H9 (cell line): ENCODE measurements at regions not wholly inside any gene's neighbourhood (a gene's known extent, or its start where the extent isn't known, plus 50 kb on each side); places are given as distances from the start of the nearest gene placed in this dataset.

Experiments
- DNase-seq: peaks from one replicate; pipeline ENCODE4 v3.0.0-alpha.2; 2017
- H2AFZ ChIP-seq: one replicate; pipeline ENCODE4 v1.6.1; 2013; ENCODE audit warnings: mild to moderate bottlenecking, low read length, control low read depth, moderate library complexity
- H2AK5ac ChIP-seq: 2 replicates; pipeline ENCODE4 v1.6.1; 2013; ENCODE audit warnings: low read length, control low read depth, mixed read lengths; ENCODE audit not compliant: insufficient read length
- H2BK120ac ChIP-seq: one replicate; pipeline ENCODE4 v1.6.1; 2013; ENCODE audit warnings: low read depth, mild to moderate bottlenecking, low read length, control low read depth, inconsistent platforms; ENCODE audit not compliant: poor library complexity, severe bottlenecking
- H2BK12ac ChIP-seq: 2 replicates; pipeline ENCODE4 v1.6.1; 2013; ENCODE audit warnings: low read length, control low read depth, mixed read lengths, low read depth; ENCODE audit not compliant: insufficient read length
- H2BK15ac ChIP-seq: 2 replicates; pipeline ENCODE4 v1.6.1; 2013; ENCODE audit warnings: low read depth, low read length, control low read depth
- H2BK20ac ChIP-seq: one replicate; pipeline ENCODE4 v1.6.1; 2013; ENCODE audit warnings: low read depth, mild to moderate bottlenecking, low read length, control low read depth, inconsistent platforms; ENCODE audit not compliant: poor library complexity, severe bottlenecking
- H2BK5ac ChIP-seq: 2 replicates; pipeline ENCODE4 v1.6.1; 2013; ENCODE audit warnings: low read length, control low read depth, mixed read lengths; ENCODE audit not compliant: insufficient read length
- H3K14ac ChIP-seq: 2 replicates; pipeline ENCODE4 v1.6.1; 2013; ENCODE audit warnings: low read length, control low read depth; ENCODE audit not compliant: insufficient read depth
- H3K18ac ChIP-seq: 2 replicates; pipeline ENCODE4 v1.6.1; 2013; ENCODE audit warnings: low read depth, mild to moderate bottlenecking, mixed read lengths, low read length, control low read depth; ENCODE audit not compliant: insufficient read length
- H3K23ac ChIP-seq: 2 replicates; pipeline ENCODE4 v1.6.1; 2013; ENCODE audit warnings: low read length, control low read depth, mixed read lengths, low read depth; ENCODE audit not compliant: insufficient read length
- H3K23me2 ChIP-seq: 2 replicates; pipeline ENCODE4 v1.6.1; 2013; ENCODE audit warnings: low read depth, mild to moderate bottlenecking, mixed read lengths, low read length, control low read depth; ENCODE audit not compliant: insufficient read length, poor library complexity, severe bottlenecking
- H3K27ac ChIP-seq: 2 replicates; pipeline ENCODE4 v1.5.1; 2013; ENCODE audit warnings: low read length, control low read depth, mixed read lengths, low read depth; ENCODE audit not compliant: insufficient read length
- H3K27me3 ChIP-seq: 2 replicates; pipeline ENCODE4 v1.6.1; 2013; ENCODE audit warnings: low read length, control low read depth, inconsistent platforms; ENCODE audit not compliant: insufficient read depth
- H3K4ac ChIP-seq: 2 replicates; pipeline ENCODE4 v1.6.1; 2013; ENCODE audit warnings: low read depth, mild to moderate bottlenecking, control low read depth, inconsistent platforms, low read length, moderate library complexity
- H3K4me1 ChIP-seq: 2 replicates; pipeline ENCODE4 v1.6.1; 2013; ENCODE audit warnings: low read length, control low read depth, inconsistent platforms; ENCODE audit not compliant: insufficient read depth
- H3K4me2 ChIP-seq: 2 replicates; pipeline ENCODE4 v1.6.1; 2013; ENCODE audit warnings: low read length, control low read depth, mixed read lengths; ENCODE audit not compliant: insufficient read length, insufficient read depth
- H3K56ac ChIP-seq: 2 replicates; pipeline ENCODE4 v1.6.1; 2013; ENCODE audit warnings: low read depth, mild to moderate bottlenecking, mixed read lengths, low read length, control low read depth; ENCODE audit not compliant: insufficient read length
- H3K79me1 ChIP-seq: 2 replicates; pipeline ENCODE4 v1.6.1; 2013; ENCODE audit warnings: low read depth, mild to moderate bottlenecking, moderate library complexity, low read length, control low read depth, inconsistent platforms; ENCODE audit not compliant: insufficient read depth, poor library complexity, severe bottlenecking
- H3K79me2 ChIP-seq: 2 replicates; pipeline ENCODE4 v1.6.1; 2013; ENCODE audit warnings: low read length, control low read depth, inconsistent platforms; ENCODE audit not compliant: insufficient read depth
- H3K9ac ChIP-seq: 2 replicates; pipeline ENCODE4 v1.6.1; 2013; ENCODE audit warnings: low read length, control low read depth, mixed read lengths; ENCODE audit not compliant: insufficient read length; ENCODE audit errors: extremely low read depth
- H3K9me3 ChIP-seq: one replicate; pipeline ENCODE4 v1.6.1; 2013; ENCODE audit warnings: low read depth, low read length, inconsistent platforms; ENCODE audit not compliant: control insufficient read depth
- H3T11ph ChIP-seq: one replicate; pipeline ENCODE4 v1.6.1; 2013; ENCODE audit warnings: mild to moderate bottlenecking, low read length, control low read depth, inconsistent platforms
- H4K20me1 ChIP-seq: one replicate; pipeline ENCODE4 v1.6.1; 2013; ENCODE audit not compliant: control insufficient read depth, insufficient read length, insufficient read depth
- H4K5ac ChIP-seq: 2 replicates; pipeline ENCODE4 v1.6.1; 2013; ENCODE audit warnings: low read depth, mild to moderate bottlenecking, mixed read lengths, low read length, control low read depth; ENCODE audit not compliant: insufficient read length
- H4K8ac ChIP-seq: replicated peaks from 2 replicates; pipeline ENCODE4 v1.6.1; 2013; ENCODE audit warnings: low read length, control low read depth, mixed read lengths, low read depth; ENCODE audit not compliant: insufficient read length
- H4K91ac ChIP-seq: 2 replicates; pipeline ENCODE4 v1.6.1; 2013; ENCODE audit warnings: low read depth, mild to moderate bottlenecking, moderate library complexity, mixed read lengths, low read length, control low read depth; ENCODE audit not compliant: insufficient read length
- H3K27ac Mint-ChIP-seq, 3 experiments: 2 replicates in 2 of 3; 3 replicates in 1 of 3; pipeline ENCODE4 v1.8.0; 2020 to 2021; ENCODE audit warnings: mixed read lengths in 3 of 3, mild to moderate bottlenecking in 1 of 3, moderate library complexity in 1 of 3
- H3K27me3 Mint-ChIP-seq: 2 replicates; pipeline ENCODE4 v1.8.0; 2021; ENCODE audit warnings: low read depth, mild to moderate bottlenecking, moderate library complexity, mixed read lengths
- H3K36me3 Mint-ChIP-seq, 3 experiments: 2 replicates in 2 of 3; 3 replicates in 1 of 3; pipeline ENCODE4 v1.8.0; 2020 to 2021; ENCODE audit warnings: low read depth in 3 of 3, mixed read lengths in 3 of 3; ENCODE audit not compliant: insufficient read depth in 1 of 3
- H3K4me1 Mint-ChIP-seq, 2 experiments: 2 replicates each; pipeline ENCODE4 v1.8.0; 2020; ENCODE audit warnings: mixed read lengths in 2 of 2
- H3K4me3 Mint-ChIP-seq, 2 experiments: 2 replicates in 1 of 2; 3 replicates in 1 of 2; pipeline ENCODE4 v1.8.0; 2020 to 2021; ENCODE audit warnings: mild to moderate bottlenecking in 2 of 2, mixed read lengths in 2 of 2, moderate library complexity in 1 of 2
- H3K9me3 Mint-ChIP-seq, 2 experiments: 2 replicates in 1 of 2; 3 replicates in 1 of 2; pipeline ENCODE4 v1.8.0; 2020; ENCODE audit warnings: mild to moderate bottlenecking in 2 of 2, mixed read lengths in 2 of 2, moderate library complexity in 1 of 2
- CTCF ChIP-seq: fragments of 200-600 bp; sonication (generic); conservative IDR thresholded peaks from 3 replicates; pipeline ENCODE4 v1.8.0; 2021; ENCODE audit warnings: antibody characterized with exemption, mild to moderate bottlenecking
- WGBS: extraction: QIAGEN DNeasy Blood & Tissue Kit; methylation state at CpG from one replicate; pipeline ENCODE4 v1.1.7; 2013; ENCODE audit warnings: missing lambda C conversion rate, low lambda C conversion rate, mixed read lengths; ENCODE audit not compliant: insufficient read length; ENCODE audit errors: extremely low coverage; 5-methylcytosine and 5-hydroxymethylcytosine counted together

DNA sequence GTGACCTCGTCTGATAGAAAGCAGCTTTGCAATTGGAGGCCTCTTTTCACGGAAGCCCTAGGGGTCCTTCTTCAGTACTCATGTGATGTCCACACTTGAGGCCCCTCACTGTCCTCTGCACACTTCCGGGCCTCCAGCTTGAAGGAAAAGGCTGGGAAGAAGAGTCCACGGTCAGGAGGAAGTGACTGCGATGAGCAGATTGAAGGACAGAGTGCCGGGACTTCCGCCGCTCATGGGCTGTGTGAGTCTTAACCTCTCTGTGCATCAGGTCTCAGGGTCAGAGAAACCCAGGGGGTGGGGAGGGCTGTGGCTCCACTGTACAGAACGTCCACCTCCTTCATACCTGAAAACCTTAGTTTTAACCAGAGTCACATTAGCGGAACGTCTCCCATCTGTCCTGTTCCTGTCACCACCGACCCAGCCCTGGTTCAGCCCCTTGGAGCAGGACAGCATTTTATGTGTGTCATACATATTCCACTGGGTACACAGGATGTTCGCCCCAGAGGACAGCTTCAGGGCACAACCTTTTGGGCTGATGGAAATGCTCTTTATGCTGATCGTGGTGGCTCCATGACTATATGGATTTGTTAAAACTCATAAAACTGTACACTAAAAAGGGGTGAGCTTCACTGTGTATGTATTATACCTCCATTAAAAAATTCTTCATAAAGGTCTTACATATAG lies 51.0 kb upstream of the SORCS2 start:
- H3K4me3 Mint-ChIP-seq, result no peak overlapping the region
- Histone ChIP-seq H3K23me2 (no peaks in the 10 kb centered on the region), H3K79me2 (no peaks in the 10 kb centered on the region), H2BK15ac (no peak overlapping the region), H3K23ac (no peak overlapping the region), H2AFZ (no peak overlapping the region), H4K8ac (no peak overlapping the region), H3K4me1 (no peaks in the 10 kb centered on the region), H3K4ac (no peak overlapping the region), H2BK120ac (no peak overlapping the region), H3K4me2 (no peak overlapping the region), H3K56ac (no peak overlapping the region), H4K5ac (no peak overlapping the region), H3K18ac (no peak overlapping the region), H3K9ac (no peak overlapping the region), H2BK20ac (no peak overlapping the region), H3T11ph (no peak overlapping the region), H3K79me1 (no peaks in the 10 kb centered on the region), H3K27ac (no peak overlapping the region), H2AK5ac (no peak overlapping the region), H3K9me3 (no peaks in the 10 kb centered on the region), H3K27me3 (no peaks in the 10 kb centered on the region), H4K20me1 (no peaks in the 10 kb centered on the region), H2BK12ac (no peak overlapping the region), H3K14ac (no peak overlapping the region; the same call in 1 of the 2 replicates), H4K91ac (no peak overlapping the region), H2BK5ac (no peak overlapping the region)
- no peak for DNase-seq
- no peak for TF ChIP-seq CTCF
- peaks cover 1% of the 10 kb centered on the region; the same call in 1 of the 2 replicates for H3K27me3 Mint-ChIP-seq
- H3K4me1 Mint-ChIP-seq, result peaks cover 3 to 8% of the 10 kb centered on the region in 2 experiments
- WGBS, result no CpG with 5 or more reads among the region's 14 CpGs
- H3K36me3 Mint-ChIP-seq, result no peaks in the 10 kb centered on the region
- no peaks in the 10 kb centered on the region; a peak in 1 of 5 replicates for H3K9me3 Mint-ChIP-seq
- no peak overlapping the region for H3K27ac Mint-ChIP-seq
